NCI-H526 (cell line): ENCODE measurements at regions not wholly inside any gene's neighbourhood (a gene's known extent, or its start where the extent isn't known, plus 50 kb on each side); places are given as distances from the start of the nearest gene placed in this dataset.
A peak's percentile ranks its signal among the peaks of the same experiment; 100 is the strongest.
"Not testable (repeated sequence)": the region's sequence is repeated elsewhere in the genome, so short reads cannot be mapped to it uniquely, and the experiment has no call there.

Experiments
- DNase-seq, 2 experiments: peaks; one replicate each; lab custom pipeline; 2025; lab: John Stamatoyannopoulos, UW

- DNase-seq = no peak
These were observed 576.5 kb upstream of the EDIL3 start for GRCh38 chr5:84961193-84961592.

- DNase-seq = no peak
These were observed 577.2 kb upstream of the EDIL3 start for GRCh38 chr5:84961903-84962302.

GRCh38 chr5:84983093-84983492, 598.4 kb upstream of the EDIL3 start:
- no peak for DNase-seq

GRCh38 chr5:84985148-84985547, 600.5 kb upstream of the EDIL3 start:
- no peak for DNase-seq

GRCh38 chr5:84986688-84987087, 602.0 kb upstream of the EDIL3 start:
- DNase-seq = no peak

GRCh38 chr5:85000671-85001070, 616.0 kb upstream of the EDIL3 start:
- DNase-seq = no peak

- not testable (repeated sequence) for DNase-seq
These were observed 617.3 kb upstream of the EDIL3 start for GRCh38 chr5:85002026-85002425.

GRCh38 chr5:85010014-85010562, 625.4 kb upstream of the EDIL3 start:
- no peak for DNase-seq

GRCh38 chr5:85017261-85017660, 632.6 kb upstream of the EDIL3 start:
- DNase-seq = no peak

- no peak for DNase-seq
These were observed 645.8 kb upstream of the EDIL3 start for GRCh38 chr5:85030316-85031084.

GRCh38 chr5:85049020-85049419, 664.3 kb upstream of the EDIL3 start:
- peak in 1 of 2 experiments; percentile 46 for DNase-seq

- no peak for DNase-seq
These were observed 668.1 kb upstream of the EDIL3 start for GRCh38 chr5:85052826-85053225.

GRCh38 chr5:85069659-85070640, 685.3 kb upstream of the EDIL3 start:
- DNase-seq = no peak

GRCh38 chr5:85077581-85077980, 692.9 kb upstream of the EDIL3 start:
- no peak for DNase-seq

- no peak for DNase-seq
These were observed 711.7 kb upstream of the EDIL3 start for GRCh38 chr5:85096421-85096820.

- no peak for DNase-seq
These were observed 723.8 kb upstream of the EDIL3 start for GRCh38 chr5:85108471-85108870.

GRCh38 chr5:85109616-85110015, 724.9 kb upstream of the EDIL3 start:
- DNase-seq = no peak

- DNase-seq = no peak
These were observed 747.6 kb upstream of the EDIL3 start for GRCh38 chr5:85132269-85132668.

- DNase-seq = no peak
These were observed 755.8 kb upstream of the EDIL3 start for GRCh38 chr5:85140471-85140870.

- DNase-seq = peak; percentile 4 to 39
These were observed 758.5 kb upstream of the EDIL3 start for GRCh38 chr5:85143138-85143537.

- no peak for DNase-seq
These were observed 764.0 kb upstream of the EDIL3 start for GRCh38 chr5:85148701-85149100.

- DNase-seq = no peak
These were observed 774.7 kb upstream of the EDIL3 start for GRCh38 chr5:85159395-85159794.

GRCh38 chr5:85168474-85168873, 783.8 kb upstream of the EDIL3 start:
- DNase-seq = no peak
